ENCODE measurements at regions not wholly inside any gene's neighbourhood (a gene's known extent, or its start where the extent isn't known, plus 50 kb on each side); places are given as distances from the start of the nearest gene placed in this dataset.

DNA sequence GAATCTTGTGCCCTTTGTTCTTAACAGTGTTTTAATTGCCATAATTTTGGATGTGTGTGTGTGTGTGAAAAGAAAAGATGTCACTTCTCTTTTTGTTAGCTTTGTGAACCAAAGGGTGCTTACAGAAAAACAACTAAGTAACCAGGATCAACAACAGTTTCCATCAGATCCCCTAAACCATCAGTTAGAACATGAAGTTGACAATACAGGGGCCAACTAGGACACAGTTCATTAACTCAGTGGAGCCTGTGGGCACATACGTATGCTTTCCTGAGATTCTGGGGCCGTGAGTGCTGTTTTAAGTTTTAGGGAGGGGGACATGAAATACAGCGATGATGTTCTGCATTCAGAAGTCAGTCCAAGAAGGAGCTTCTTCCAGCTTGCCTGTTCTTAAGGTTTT, 133.6 kb downstream of the TLR5 start:
- H3K36me3 ChIP-seq (ENCODE audit: insufficient read depth, low read length), result no peaks in the 10 kb centered on the region
- no peak overlapping the region for H3K27ac ChIP-seq (ENCODE audit: low read length)
- no peaks in the 10 kb centered on the region for H3K79me2 ChIP-seq (ENCODE audit: insufficient read depth, low read length)
- no peak overlapping the region for H2AFZ ChIP-seq (ENCODE audit: low read depth, low read length)
- H3K27me3 ChIP-seq (ENCODE audit: insufficient read depth, low read length, poor library complexity), result no peaks in the 10 kb centered on the region
- no peaks in the 10 kb centered on the region for H3K9me3 ChIP-seq (ENCODE audit: insufficient read depth, low read length, severe bottlenecking)
- no peak overlapping the region for H3K4me2 ChIP-seq (ENCODE audit: insufficient read depth, low read length)
- H3K9ac ChIP-seq (ENCODE audit: low read depth, low read length), result no peak overlapping the region
- no peak for TF ChIP-seq EZH2 (IDR thresholded peaks at IDR 0.05; ENCODE audit: borderline replicate concordance, low read depth, low read length, severe bottlenecking)
- TF ChIP-seq, protein P1, sequence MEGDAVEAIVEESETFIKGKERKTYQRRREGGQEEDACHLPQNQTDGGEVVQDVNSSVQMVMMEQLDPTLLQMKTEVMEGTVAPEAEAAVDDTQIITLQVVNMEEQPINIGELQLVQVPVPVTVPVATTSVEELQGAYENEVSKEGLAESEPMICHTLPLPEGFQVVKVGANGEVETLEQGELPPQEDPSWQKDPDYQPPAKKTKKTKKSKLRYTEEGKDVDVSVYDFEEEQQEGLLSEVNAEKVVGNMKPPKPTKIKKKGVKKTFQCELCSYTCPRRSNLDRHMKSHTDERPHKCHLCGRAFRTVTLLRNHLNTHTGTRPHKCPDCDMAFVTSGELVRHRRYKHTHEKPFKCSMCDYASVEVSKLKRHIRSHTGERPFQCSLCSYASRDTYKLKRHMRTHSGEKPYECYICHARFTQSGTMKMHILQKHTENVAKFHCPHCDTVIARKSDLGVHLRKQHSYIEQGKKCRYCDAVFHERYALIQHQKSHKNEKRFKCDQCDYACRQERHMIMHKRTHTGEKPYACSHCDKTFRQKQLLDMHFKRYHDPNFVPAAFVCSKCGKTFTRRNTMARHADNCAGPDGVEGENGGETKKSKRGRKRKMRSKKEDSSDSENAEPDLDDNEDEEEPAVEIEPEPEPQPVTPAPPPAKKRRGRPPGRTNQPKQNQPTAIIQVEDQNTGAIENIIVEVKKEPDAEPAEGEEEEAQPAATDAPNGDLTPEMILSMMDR (IDR thresholded peaks at IDR 0.05; ENCODE audit: borderline replicate concordance, extremely low read depth, low read length, poor library complexity, severe bottlenecking), result no peak
- H3K4me3 ChIP-seq (ENCODE audit: low read depth in 1 of 2, low read length in 2 of 2), result no peak overlapping the region
- no peaks in the 10 kb centered on the region for H4K20me1 ChIP-seq (ENCODE audit: insufficient read depth, low read length)
- no peaks in the 10 kb centered on the region for H3K4me1 ChIP-seq (ENCODE audit: insufficient read depth, low read length)
- ATAC-seq (ENCODE audit: insufficient read depth, low read depth), result no peak
- DNase-seq, result no peak

DNA sequence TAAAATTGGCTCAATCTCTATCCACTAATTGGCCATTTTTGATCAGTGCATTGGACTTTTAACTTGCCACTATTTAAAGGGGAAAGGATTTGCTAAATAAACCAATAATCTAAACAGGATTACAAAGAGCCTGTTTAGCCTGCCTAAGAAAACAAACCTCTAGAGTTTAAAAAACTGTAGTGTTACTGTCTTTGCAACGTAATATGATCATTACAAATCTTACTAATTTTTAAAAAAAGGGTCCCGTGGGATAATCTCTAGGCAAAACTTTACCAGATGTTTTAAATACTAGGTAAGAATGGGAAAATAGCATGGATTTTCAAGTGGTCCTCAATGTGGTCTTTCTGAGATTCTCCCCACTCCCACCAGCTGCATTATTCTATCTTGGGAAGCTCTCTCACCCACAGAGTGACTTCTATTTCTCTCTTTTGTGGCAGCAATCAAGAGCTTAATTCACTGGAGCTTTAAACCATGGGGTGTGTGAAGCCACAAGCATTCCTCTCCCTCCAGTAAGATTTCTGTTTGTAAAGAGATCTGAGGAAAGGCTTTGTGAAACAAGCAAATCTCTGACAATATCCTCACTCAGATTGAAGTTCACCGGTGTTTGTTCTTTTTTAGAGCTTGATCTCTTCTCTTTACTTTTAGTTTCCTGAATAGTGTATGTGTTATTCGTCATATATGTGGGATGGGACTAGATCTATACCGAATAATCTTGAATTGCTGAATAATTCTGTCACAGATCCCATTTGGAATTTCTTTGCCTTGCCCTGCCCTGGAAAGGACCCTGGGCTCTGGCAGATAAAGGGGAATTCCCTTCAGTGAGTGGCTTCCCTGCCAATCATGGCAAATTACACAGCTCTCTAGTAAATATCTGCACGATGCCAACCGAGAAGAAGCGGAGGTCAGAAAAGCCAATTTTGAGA, 132.2 kb downstream of the TLR5 start:
- Histone ChIP-seq H3K4me3 (ENCODE audit: low read depth in 1 of 2, low read length in 2 of 2) (no peak overlapping the region), H4K20me1 (ENCODE audit: insufficient read depth, low read length) (no peaks in the 10 kb centered on the region), H3K27ac (ENCODE audit: low read length) (no peak overlapping the region), H3K36me3 (ENCODE audit: insufficient read depth, low read length) (no peaks in the 10 kb centered on the region), H3K9me3 (ENCODE audit: insufficient read depth, low read length, severe bottlenecking) (no peaks in the 10 kb centered on the region), H3K4me1 (ENCODE audit: insufficient read depth, low read length) (no peaks in the 10 kb centered on the region), H3K9ac (ENCODE audit: low read depth, low read length) (no peak overlapping the region), H2AFZ (ENCODE audit: low read depth, low read length) (no peak overlapping the region), H3K27me3 (ENCODE audit: insufficient read depth, low read length, poor library complexity) (no peaks in the 10 kb centered on the region), H3K4me2 (ENCODE audit: insufficient read depth, low read length) (no peak overlapping the region), H3K79me2 (ENCODE audit: insufficient read depth, low read length) (no peaks in the 10 kb centered on the region)
- no peak for TF ChIP-seq EZH2 (IDR thresholded peaks at IDR 0.05; ENCODE audit: borderline replicate concordance, low read depth, low read length, severe bottlenecking)
- TF ChIP-seq, protein P1 (IDR thresholded peaks at IDR 0.05; ENCODE audit: borderline replicate concordance, extremely low read depth, low read length, poor library complexity, severe bottlenecking), result no peak
- ATAC-seq (ENCODE audit: insufficient read depth, low read depth), result no peak
- DNase-seq, result no peak

GRCh38 chr1:223011505-223011856, 131.6 kb downstream of the TLR5 start:
- Histone ChIP-seq H4K20me1 (ENCODE audit: insufficient read depth, low read length) (no peaks in the 10 kb centered on the region), H2AFZ (ENCODE audit: low read depth, low read length) (no peak overlapping the region), H3K27me3 (ENCODE audit: insufficient read depth, low read length, poor library complexity) (no peaks in the 10 kb centered on the region), H3K27ac (ENCODE audit: low read length) (no peak overlapping the region), H3K4me1 (ENCODE audit: insufficient read depth, low read length) (no peaks in the 10 kb centered on the region), H3K79me2 (ENCODE audit: insufficient read depth, low read length) (no peaks in the 10 kb centered on the region), H3K4me2 (ENCODE audit: insufficient read depth, low read length) (no peak overlapping the region), H3K36me3 (ENCODE audit: insufficient read depth, low read length) (no peaks in the 10 kb centered on the region), H3K9ac (ENCODE audit: low read depth, low read length) (no peak overlapping the region), H3K9me3 (ENCODE audit: insufficient read depth, low read length, severe bottlenecking) (no peaks in the 10 kb centered on the region), H3K4me3 (ENCODE audit: low read depth in 1 of 2, low read length in 2 of 2) (no peak overlapping the region)
- no peak for TF ChIP-seq EZH2 (IDR thresholded peaks at IDR 0.05; ENCODE audit: borderline replicate concordance, low read depth, low read length, severe bottlenecking)
- TF ChIP-seq, protein P1 (IDR thresholded peaks at IDR 0.05; ENCODE audit: borderline replicate concordance, extremely low read depth, low read length, poor library complexity, severe bottlenecking), result no peak
- no peak for DNase-seq
- no peak for ATAC-seq (ENCODE audit: insufficient read depth, low read depth)

All from DND-41 (cell line).